GM23248 (cell line): ENCODE measurements at regions not wholly inside any gene's neighbourhood (a gene's known extent, or its start where the extent isn't known, plus 50 kb on each side); places are given as distances from the start of the nearest gene placed in this dataset.

Experiments used
- EZH2 ChIP-seq: fragments of 200-600 bp; sonication (generic); IDR thresholded peaks from 2 replicates; pipeline ENCODE4 v1.6.1; 2018; ENCODE audit warnings: antibody characterized with exemption, mild to moderate bottlenecking; ENCODE audit not compliant: insufficient read depth, poor library complexity, severe bottlenecking
- EZH2phosphoT487 ChIP-seq: fragments of 200-600 bp; sonication (generic); IDR thresholded peaks from 2 replicates; pipeline ENCODE4 v1.6.1; 2018; ENCODE audit warnings: antibody characterized with exemption, moderate library complexity, mild to moderate bottlenecking, low read depth; ENCODE audit not compliant: insufficient read depth

- TF ChIP-seq EZH2 (no peak), EZH2phosphoT487 (no peak)
These were observed 562.3 kb upstream of the COBL start for GRCh38 chr7:51878865-51879264.
